BE2C (cell line): ENCODE measurements at regions not wholly inside any gene's neighbourhood (a gene's known extent, or its start where the extent isn't known, plus 50 kb on each side); places are given as distances from the start of the nearest gene placed in this dataset.

Source experiments
- DNase-seq: peaks from one replicate; pipeline ENCODE4 v3.0.0-alpha.2; 2020
- H3K27me3 ChIP-seq: fragments of 250-450 bp; sonication (Bioruptor Pico); 2 replicates; pipeline ENCODE4 v1.5.1; 2020; ENCODE audit warnings: mild to moderate bottlenecking
- H3K36me3 ChIP-seq: fragments of 250-450 bp; sonication (Bioruptor Pico); 2 replicates; pipeline ENCODE4 v1.5.1; 2020; ENCODE audit warnings: mild to moderate bottlenecking
- H3K4me1 ChIP-seq: fragments of 250-450 bp; sonication (Bioruptor Pico); 2 replicates; pipeline ENCODE4 v1.5.1; 2020
- H3K4me3 ChIP-seq: 2 replicates; pipeline ENCODE4 v1.5.1; 2011; ENCODE audit warnings: low read depth, low read length
- H3K9me3 ChIP-seq: fragments of 250-450 bp; sonication (Bioruptor Pico); 2 replicates; pipeline ENCODE4 v1.5.1; 2020
- CTCF ChIP-seq: IDR thresholded peaks from 2 replicates; pipeline ENCODE4 v1.5.1; 2012; ENCODE audit warnings: mild to moderate bottlenecking, low read depth, low read length

- TF ChIP-seq CTCF, result no peak
- no peaks in the 10 kb centered on the region for H3K27me3 ChIP-seq
- no peak overlapping the region for H3K4me3 ChIP-seq
- DNase-seq, result no peak
- no peaks in the 10 kb centered on the region for H3K36me3 ChIP-seq
- no peaks in the 10 kb centered on the region for H3K4me1 ChIP-seq
- H3K9me3 ChIP-seq, result no peaks in the 10 kb centered on the region
These were observed 733.0 kb downstream of the GRIK2 start for GRCh38 chr6:102126488-102126887.

GRCh38 chr6:102127253-102127652, 733.7 kb downstream of the GRIK2 start:
- H3K9me3 ChIP-seq, result no peaks in the 10 kb centered on the region
- no peaks in the 10 kb centered on the region for H3K27me3 ChIP-seq
- H3K4me3 ChIP-seq, result no peak overlapping the region
- no peak for TF ChIP-seq CTCF
- H3K36me3 ChIP-seq, result no peaks in the 10 kb centered on the region
- no peak for DNase-seq
- H3K4me1 ChIP-seq, result no peaks in the 10 kb centered on the region

- Histone ChIP-seq H3K9me3 (no peaks in the 10 kb centered on the region), H3K4me1 (no peaks in the 10 kb centered on the region), H3K4me3 (no peak overlapping the region), H3K27me3 (no peaks in the 10 kb centered on the region; the same call in 1 of the 2 replicates), H3K36me3 (no peaks in the 10 kb centered on the region)
- no peak for TF ChIP-seq CTCF
- DNase-seq, result no peak
These were observed 744.4 kb downstream of the GRIK2 start for GRCh38 chr6:102137859-102138258.

- H3K4me3 ChIP-seq, result no peak overlapping the region
- no peak for DNase-seq
- no peaks in the 10 kb centered on the region for H3K9me3 ChIP-seq
- H3K36me3 ChIP-seq, result no peaks in the 10 kb centered on the region
- no peaks in the 10 kb centered on the region for H3K27me3 ChIP-seq
- TF ChIP-seq CTCF, result no peak
- no peaks in the 10 kb centered on the region for H3K4me1 ChIP-seq
These were observed 755.7 kb downstream of the GRIK2 start for GRCh38 chr6:102149191-102149590.

- no peak for DNase-seq
- H3K4me3 ChIP-seq, result no peak overlapping the region
- TF ChIP-seq CTCF, result no peak
- no peaks in the 10 kb centered on the region for H3K36me3 ChIP-seq
- H3K4me1 ChIP-seq, result no peaks in the 10 kb centered on the region
- no peaks in the 10 kb centered on the region for H3K27me3 ChIP-seq
- H3K9me3 ChIP-seq, result no peaks in the 10 kb centered on the region
These were observed 757.0 kb downstream of the GRIK2 start for GRCh38 chr6:102150549-102150948.

- no peak overlapping the region for H3K4me3 ChIP-seq
- DNase-seq, result no peak
These were observed 760.7 kb downstream of the GRIK2 start for GRCh38 chr6:102154176-102154575.

More at GRCh38 chr6:102154176-102154575, 760.7 kb downstream of the GRIK2 start:
- TF ChIP-seq CTCF, result no peak
- Histone ChIP-seq H3K4me1 (no peaks in the 10 kb centered on the region), H3K9me3 (no peaks in the 10 kb centered on the region), H3K36me3 (no peaks in the 10 kb centered on the region), H3K27me3 (no peaks in the 10 kb centered on the region)
